Right lung (tissue), 2 donors: ENCODE measurements at regions not wholly inside any gene's neighbourhood (a gene's known extent, or its start where the extent isn't known, plus 50 kb on each side); places are given as distances from the start of the nearest gene placed in this dataset.

Source experiments
- DNase-seq, 2 donors: peaks; one replicate each; pipeline ENCODE4 v3.0.0-alpha.2; 2013

- no peak for DNase-seq
Observed at GRCh38 chr2:61722318-61722717, 131.5 kb downstream of the FAM161A start.

GRCh38 chr2:61721382-61721781 lies 132.5 kb downstream of the FAM161A start:
- DNase-seq, result no peak

- DNase-seq, result no peak
Observed at GRCh38 chr2:61720911-61721310, 132.9 kb downstream of the FAM161A start.

GRCh38 chr2:61718965-61719364 lies 134.9 kb downstream of the FAM161A start:
- no peak for DNase-seq

- no peak for DNase-seq
Observed at GRCh38 chr2:61715506-61715905, 138.4 kb downstream of the FAM161A start.

- no peak for DNase-seq
Observed at GRCh38 chr2:61714210-61714609, 139.7 kb downstream of the FAM161A start.

GRCh38 chr2:61713457-61713856 lies 140.4 kb downstream of the FAM161A start:
- DNase-seq, result no peak

GRCh38 chr2:61712060-61712459 lies 141.8 kb downstream of the FAM161A start:
- no peak for DNase-seq

GRCh38 chr2:61710711-61711110 lies 143.1 kb downstream of the FAM161A start:
- DNase-seq, result no peak

GRCh38 chr2:61707984-61708852 lies 145.6 kb downstream of the FAM161A start:
- DNase-seq, result no peak

GRCh38 chr2:61705625-61706024 lies 148.2 kb downstream of the FAM161A start:
- DNase-seq, result no peak

GRCh38 chr2:61704364-61704763 lies 149.5 kb downstream of the FAM161A start:
- DNase-seq, result no peak

- DNase-seq, result no peak
Observed at GRCh38 chr2:61702088-61702467, 151.8 kb downstream of the FAM161A start.

GRCh38 chr2:61700464-61700863 lies 153.4 kb downstream of the FAM161A start:
- no peak for DNase-seq

GRCh38 chr2:61694312-61695274 lies 156.4 kb upstream of the XPO1 start:
- DNase-seq, result peak; percentile 89

- no peak for DNase-seq
Observed at GRCh38 chr2:61693744-61694143, 155.6 kb upstream of the XPO1 start.

- no peak for DNase-seq
Observed at GRCh38 chr2:61690078-61690596, 152.0 kb upstream of the XPO1 start.

- DNase-seq, result no peak
Observed at GRCh38 chr2:61689568-61689967, 151.4 kb upstream of the XPO1 start.

GRCh38 chr2:61688369-61689334 lies 150.5 kb upstream of the XPO1 start:
- DNase-seq, result no peak

- no peak for DNase-seq
Observed at GRCh38 chr2:61679096-61679495, 140.9 kb upstream of the XPO1 start.

- no peak for DNase-seq
Observed at GRCh38 chr2:61677942-61678341, 139.8 kb upstream of the XPO1 start.
